HT1080 (cell line): ENCODE measurements at regions not wholly inside any gene's neighbourhood (a gene's known extent, or its start where the extent isn't known, plus 50 kb on each side); places are given as distances from the start of the nearest gene placed in this dataset.
"Not testable (repeated sequence)": the region's sequence is repeated elsewhere in the genome, so short reads cannot be mapped to it uniquely, and the experiment has no call there.

Source experiments
- DNase-seq: peaks from one replicate; pipeline ENCODE4 v3.0.0-alpha.2; 2015; ENCODE audit warnings: low read depth

GRCh38 chr7:55743454-55743717 lies 119.2 kb downstream of the SEPTIN14 start:
- not testable (repeated sequence) for DNase-seq

GRCh38 chr7:55742651-55743453 lies 119.7 kb downstream of the SEPTIN14 start:
- not testable (repeated sequence) for DNase-seq

- DNase-seq: not testable (repeated sequence)
Measured at GRCh38 chr7:55741721-55742631, 120.6 kb downstream of the SEPTIN14 start.

- not testable (repeated sequence) for DNase-seq
Measured at GRCh38 chr7:55740633-55741250, 121.8 kb downstream of the SEPTIN14 start.

- not testable (repeated sequence) for DNase-seq
Measured at GRCh38 chr7:55740053-55740452, 122.5 kb downstream of the SEPTIN14 start.

GRCh38 chr7:55736641-55737221 lies 125.8 kb downstream of the SEPTIN14 start:
- not testable (repeated sequence) for DNase-seq

DNA sequence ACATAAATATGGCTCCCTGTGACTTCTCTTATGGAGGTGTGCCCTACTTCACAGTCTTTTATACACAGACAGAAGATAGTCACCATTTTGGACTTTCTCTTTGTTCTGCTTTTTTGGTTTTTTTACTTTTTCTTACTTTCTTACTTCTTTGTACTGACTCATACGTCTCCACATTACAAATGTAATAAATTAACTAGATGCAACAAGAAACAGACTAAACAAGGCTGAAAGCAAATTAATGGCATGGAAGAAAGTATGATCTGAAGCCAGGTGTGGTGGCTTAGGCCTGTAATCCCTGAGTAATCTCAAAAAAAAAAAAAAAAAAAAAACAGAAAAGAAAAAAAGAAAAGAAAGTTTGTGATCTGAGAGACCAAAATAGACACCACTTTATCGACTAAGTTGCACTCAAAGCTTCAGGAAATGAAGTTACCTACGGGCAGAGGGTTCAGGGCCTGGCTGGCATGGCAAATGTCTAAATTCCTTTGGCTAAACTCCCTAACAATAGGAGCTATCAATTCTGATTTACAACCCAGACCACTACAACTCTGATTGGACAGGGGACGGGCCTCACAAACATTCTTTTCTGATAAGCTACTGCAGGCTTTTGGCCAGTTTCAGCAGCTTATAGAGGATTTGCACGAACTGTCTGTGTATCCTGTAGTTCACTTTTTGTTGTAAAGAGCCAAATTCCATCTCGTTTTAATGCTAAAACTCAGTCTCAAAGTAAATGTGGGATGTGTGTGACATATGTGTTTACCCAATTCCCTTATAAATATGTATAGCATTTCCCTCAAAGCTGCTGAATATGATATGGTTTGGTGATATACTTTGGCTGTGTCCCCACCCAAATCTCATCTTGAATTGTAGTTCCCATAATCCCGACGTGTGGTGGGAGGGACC lies 129.1 kb downstream of the SEPTIN14 start:
- no peak for DNase-seq

- no peak for DNase-seq
Measured at GRCh38 chr7:55731931-55732330, 130.6 kb downstream of the SEPTIN14 start.

DNA sequence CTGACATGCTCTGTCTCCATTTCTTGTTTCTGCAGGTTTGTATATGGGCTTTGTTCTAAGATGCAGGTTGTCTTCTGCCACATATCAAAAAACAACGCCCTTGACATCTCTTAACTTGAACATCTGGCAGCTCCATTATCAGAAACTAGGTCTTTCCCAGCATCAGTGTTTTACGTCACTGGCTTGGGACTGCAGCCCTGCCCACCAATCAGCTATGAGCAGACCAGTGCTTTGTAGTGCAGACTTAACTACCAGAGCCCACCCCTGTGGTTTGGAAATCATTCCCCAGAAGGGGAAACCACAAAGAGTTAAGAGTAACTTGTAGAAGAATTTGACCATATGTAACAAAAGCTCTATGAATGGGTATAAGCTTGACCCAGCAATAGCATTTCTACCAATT lies 132.4 kb downstream of the SEPTIN14 start:
- no peak for DNase-seq

DNA sequence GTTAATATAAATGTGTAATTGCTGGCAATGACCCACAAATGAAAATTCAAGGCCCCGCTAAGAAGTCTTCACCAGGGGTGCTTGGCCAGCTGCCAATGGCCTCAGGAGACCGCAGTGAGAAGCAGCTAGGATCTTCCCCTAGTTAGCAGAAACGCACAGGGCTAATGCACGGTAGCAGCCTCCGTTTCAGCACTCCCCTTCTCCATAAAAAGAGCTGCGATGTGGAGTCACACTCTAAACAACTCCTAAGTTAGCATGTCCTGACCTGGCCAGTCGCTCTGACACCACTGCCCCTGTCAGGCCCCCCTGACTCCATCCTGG lies 139.0 kb downstream of the SEPTIN14 start:
- no peak for DNase-seq

GRCh38 chr7:55722874-55723620 lies 139.5 kb downstream of the SEPTIN14 start:
- not testable (repeated sequence) for DNase-seq

DNA sequence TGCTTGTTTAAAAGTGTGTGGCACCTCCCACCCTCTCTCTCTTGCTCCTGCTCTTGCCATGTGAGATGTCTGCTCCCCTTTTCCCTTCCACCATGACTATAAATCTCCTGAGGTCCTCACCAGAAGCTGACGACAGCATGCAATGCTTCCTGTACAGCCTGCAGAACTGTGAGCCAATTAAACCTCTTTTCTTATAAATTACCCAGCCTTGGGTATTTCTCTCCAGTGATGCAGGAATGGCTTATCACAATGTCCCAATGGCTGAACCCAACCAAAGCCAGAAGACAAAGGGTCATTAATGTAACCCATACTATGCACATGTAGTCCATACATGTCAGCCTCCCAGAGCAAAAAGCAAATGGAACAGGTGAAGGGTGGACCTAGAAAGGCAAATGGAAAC lies 141.5 kb downstream of the SEPTIN14 start:
- not testable (repeated sequence) for DNase-seq

- not testable (repeated sequence) for DNase-seq
Measured at GRCh38 chr7:55715247-55715867, 143.1 kb upstream of the VOPP1 start.

DNA sequence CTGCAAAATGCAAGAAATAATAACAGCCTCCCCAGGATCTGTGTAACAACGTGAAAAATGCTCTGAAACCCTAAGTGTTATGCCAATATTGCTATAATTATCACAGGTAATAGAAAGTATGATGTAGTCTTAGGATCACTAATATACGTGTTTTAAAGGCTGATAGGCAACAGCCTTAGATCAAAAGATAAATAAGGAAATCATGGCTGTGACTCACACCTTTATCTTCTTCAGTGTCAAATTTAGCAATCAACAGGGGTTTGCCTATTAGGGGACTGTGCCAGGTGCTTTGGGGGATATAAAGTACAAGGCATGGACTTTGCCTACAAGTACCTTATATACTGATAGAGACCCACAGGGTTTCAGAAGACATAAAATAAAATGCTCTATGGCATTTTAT lies 142.1 kb upstream of the VOPP1 start:
- DNase-seq: not testable (repeated sequence)

- not testable (repeated sequence) for DNase-seq
Measured at GRCh38 chr7:55710312-55710711, 138.0 kb upstream of the VOPP1 start.

- DNase-seq: not testable (repeated sequence)
Measured at GRCh38 chr7:55708028-55708427, 135.7 kb upstream of the VOPP1 start.

- not testable (repeated sequence) for DNase-seq
Measured at GRCh38 chr7:55707410-55707809, 135.1 kb upstream of the VOPP1 start.

DNA sequence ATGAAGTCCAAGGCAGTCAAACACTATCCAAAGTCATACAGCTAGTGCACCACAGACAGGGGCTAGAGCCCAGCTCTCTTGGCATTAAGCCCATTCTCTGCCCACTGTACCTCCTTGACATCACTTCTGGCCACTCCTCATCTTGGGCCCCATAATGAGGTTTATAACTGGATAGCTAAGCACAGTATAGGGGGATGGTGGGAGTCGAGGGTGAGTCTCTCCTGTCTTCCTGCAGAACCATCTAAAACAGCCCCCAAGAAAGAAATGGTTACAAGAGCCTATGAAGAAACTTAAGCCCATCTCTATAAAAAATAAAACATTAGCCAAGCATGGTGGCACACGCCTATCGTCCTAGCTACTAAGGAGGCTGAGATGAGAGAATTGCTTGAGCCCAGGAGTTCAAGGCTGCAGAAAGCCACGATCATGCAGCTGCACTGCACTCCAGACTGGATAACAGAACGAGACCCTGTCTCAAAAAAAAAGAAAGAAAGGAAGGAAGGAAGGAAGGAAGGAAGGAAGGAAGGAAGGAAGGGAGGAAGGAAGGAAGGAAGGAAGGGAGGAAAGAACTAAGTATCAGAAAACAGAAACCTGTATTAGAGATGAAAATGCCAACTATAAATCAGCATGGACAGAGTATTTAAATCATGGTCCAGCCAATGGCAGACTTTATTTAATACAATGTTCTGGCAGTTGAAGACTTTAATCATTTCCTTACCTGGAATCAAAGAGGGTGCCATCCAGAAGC lies 134.3 kb upstream of the VOPP1 start:
- not testable (repeated sequence) for DNase-seq
